SH-SY5Y (cell line): ENCODE measurements at regions not wholly inside any gene's neighbourhood (a gene's known extent, or its start where the extent isn't known, plus 50 kb on each side); places are given as distances from the start of the nearest gene placed in this dataset.

Experiments
- GATA2 ChIP-seq: IDR thresholded peaks from 2 replicates; pipeline ENCODE4 v1.6.1; 2011; ENCODE audit warnings: mild to moderate bottlenecking, low read depth, low read length
- GATA3 ChIP-seq: IDR thresholded peaks from 2 replicates; pipeline ENCODE4 v1.6.1; 2011; ENCODE audit warnings: low read depth, mild to moderate bottlenecking, low read length, moderate library complexity

DNA sequence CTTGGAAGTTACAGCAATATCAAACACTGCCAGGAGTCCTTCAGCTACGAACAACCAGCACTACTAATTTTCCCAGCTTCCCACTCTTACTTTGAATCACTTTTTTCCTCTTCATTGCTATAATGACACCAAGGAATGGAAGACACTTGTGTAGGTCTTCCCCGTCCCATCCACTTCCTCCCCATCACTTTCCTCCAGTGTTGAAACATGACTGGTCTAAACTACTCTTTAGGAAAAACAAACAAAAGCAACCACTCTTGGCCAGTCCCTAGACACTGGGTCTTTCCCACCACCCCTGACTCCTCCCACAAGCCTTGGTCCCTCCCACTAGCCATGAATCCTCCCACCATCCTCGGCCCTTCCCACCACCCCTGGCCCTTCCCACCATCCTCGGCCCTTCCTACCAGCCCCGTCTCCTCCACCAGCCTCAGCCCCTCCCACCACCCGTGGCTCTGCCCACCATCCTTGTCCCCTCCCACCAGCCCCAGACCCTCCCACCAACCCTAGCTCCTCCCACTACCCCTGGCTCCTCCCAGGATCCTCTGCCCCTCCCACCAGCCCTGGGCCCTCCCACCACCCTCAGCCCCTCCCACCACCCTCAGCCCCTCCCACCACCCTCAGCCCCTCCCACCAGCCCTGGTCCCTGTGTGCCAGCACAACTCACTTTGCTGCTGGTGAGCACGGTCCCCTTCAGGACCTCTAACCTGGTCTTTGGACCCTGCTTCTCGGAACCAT is 68.5 kb downstream of the CXCL12 start:
- TF ChIP-seq GATA2 (no peak), GATA3 (no peak)
